SK-N-SH treated with all-trans-retinoic acid at 6 μM for 48 hours (cell line): ENCODE measurements at regions not wholly inside any gene's neighbourhood (a gene's known extent, or its start where the extent isn't known, plus 50 kb on each side); places are given as distances from the start of the nearest gene placed in this dataset.

Experiments used
- CSDC2 ChIP-seq: fragments of 250-450 bp; sonication (Bioruptor Pico); IDR thresholded peaks from 2 replicates; pipeline ENCODE4 v1.5.0; 2020; ENCODE audit warnings: mild to moderate bottlenecking, moderate library complexity
- GLIS3 ChIP-seq: fragments of 250-450 bp; sonication (Bioruptor Pico); IDR thresholded peaks from 2 replicates; pipeline ENCODE4 v1.5.0; 2020; ENCODE audit warnings: mild to moderate bottlenecking, moderate library complexity
- ISL1 ChIP-seq: fragments of 250-450 bp; sonication (Bioruptor Pico); IDR thresholded peaks from 2 replicates; pipeline ENCODE4 v2.1.2; 2022; ENCODE audit warnings: mild to moderate bottlenecking, moderate library complexity
- OSR1 ChIP-seq: fragments of 250-450 bp; sonication (Bioruptor Pico); IDR thresholded peaks from 2 replicates; pipeline ENCODE4 v1.8.0; 2022; ENCODE audit warnings: moderate library complexity, mild to moderate bottlenecking, inconsistent platforms
- SNAI2 ChIP-seq: fragments of 250-450 bp; sonication (Bioruptor Pico); IDR thresholded peaks from 2 replicates; pipeline ENCODE4 v1.5.0; 2020; ENCODE audit warnings: mild to moderate bottlenecking, moderate library complexity
- ZFP3 ChIP-seq: fragments of 250-450 bp; sonication (Bioruptor Pico); IDR thresholded peaks from 2 replicates; pipeline ENCODE4 v1.5.0; 2020; ENCODE audit warnings: mild to moderate bottlenecking, moderate library complexity
- TF ChIP-seq, protein P1 (sequence below): fragments of 250-450 bp; sonication (Bioruptor Pico); IDR thresholded peaks from 2 replicates; pipeline ENCODE4 v1.8.0; 2020; ENCODE audit warnings: mild to moderate bottlenecking, moderate library complexity, borderline replicate concordance

DNA sequence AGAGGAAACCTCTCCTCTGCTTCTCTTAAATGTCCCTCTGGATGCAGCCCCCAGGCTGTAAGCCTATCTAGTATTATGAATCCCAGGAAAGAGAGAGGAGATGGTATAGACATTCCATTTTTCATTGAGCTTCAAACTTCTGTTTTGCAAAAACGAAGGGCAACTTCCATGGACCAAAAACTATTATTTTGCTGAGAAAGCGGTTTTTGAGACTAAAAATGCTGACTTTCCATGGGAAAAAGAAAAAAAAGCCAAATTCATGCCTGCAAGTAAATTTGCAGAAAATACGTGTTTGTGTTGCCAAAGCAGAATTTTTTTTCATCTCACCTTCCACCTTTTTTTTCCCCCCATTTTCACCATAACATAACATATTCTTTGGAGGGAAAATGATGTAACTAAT, 272.5 kb upstream of the CELF4 start:
- TF ChIP-seq ZFP3 (CRISPR knock-in tag) = no peak
- no peak for TF ChIP-seq OSR1 (CRISPR knock-in tag)
- TF ChIP-seq CSDC2 (CRISPR knock-in tag) = no peak
- no peak for TF ChIP-seq SNAI2 (CRISPR knock-in tag)
- TF ChIP-seq, protein P1, sequence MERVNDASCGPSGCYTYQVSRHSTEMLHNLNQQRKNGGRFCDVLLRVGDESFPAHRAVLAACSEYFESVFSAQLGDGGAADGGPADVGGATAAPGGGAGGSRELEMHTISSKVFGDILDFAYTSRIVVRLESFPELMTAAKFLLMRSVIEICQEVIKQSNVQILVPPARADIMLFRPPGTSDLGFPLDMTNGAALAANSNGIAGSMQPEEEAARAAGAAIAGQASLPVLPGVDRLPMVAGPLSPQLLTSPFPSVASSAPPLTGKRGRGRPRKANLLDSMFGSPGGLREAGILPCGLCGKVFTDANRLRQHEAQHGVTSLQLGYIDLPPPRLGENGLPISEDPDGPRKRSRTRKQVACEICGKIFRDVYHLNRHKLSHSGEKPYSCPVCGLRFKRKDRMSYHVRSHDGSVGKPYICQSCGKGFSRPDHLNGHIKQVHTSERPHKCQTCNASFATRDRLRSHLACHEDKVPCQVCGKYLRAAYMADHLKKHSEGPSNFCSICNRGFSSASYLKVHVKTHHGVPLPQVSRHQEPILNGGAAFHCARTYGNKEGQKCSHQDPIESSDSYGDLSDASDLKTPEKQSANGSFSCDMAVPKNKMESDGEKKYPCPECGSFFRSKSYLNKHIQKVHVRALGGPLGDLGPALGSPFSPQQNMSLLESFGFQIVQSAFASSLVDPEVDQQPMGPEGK = no peak
- no peak for TF ChIP-seq ISL1 (CRISPR knock-in tag)
- no peak for TF ChIP-seq GLIS3 (CRISPR knock-in tag)
